NB4 (cell line): ENCODE measurements at regions not wholly inside any gene's neighbourhood (a gene's known extent, or its start where the extent isn't known, plus 50 kb on each side); places are given as distances from the start of the nearest gene placed in this dataset.

Source experiments
- CTCF ChIP-seq: IDR thresholded peaks from one replicate; pipeline ENCODE4 v1.5.1; 2012; ENCODE audit warnings: low read depth, low read length
- MYC ChIP-seq: IDR thresholded peaks from 2 replicates; pipeline ENCODE4 v1.6.1; 2011; ENCODE audit warnings: low read depth, low read length
- POLR2A ChIP-seq: IDR thresholded peaks from 2 replicates; pipeline ENCODE4 v1.6.1; 2011; ENCODE audit warnings: mild to moderate bottlenecking; ENCODE audit not compliant: insufficient read length; ENCODE audit errors: extremely low read depth

- TF ChIP-seq CTCF, result no peak
- TF ChIP-seq POLR2A, result no peak
- TF ChIP-seq MYC, result no peak
These were observed 341.9 kb upstream of the EYS start for GRCh38 chr6:66048684-66049474.
